ENCODE measurements at regions not wholly inside any gene's neighbourhood (a gene's known extent, or its start where the extent isn't known, plus 50 kb on each side); places are given as distances from the start of the nearest gene placed in this dataset.
"Not testable (repeated sequence)": the region's sequence is repeated elsewhere in the genome, so short reads cannot be mapped to it uniquely, and the experiment has no call there.

- not testable (repeated sequence) for TF ChIP-seq POLR2A, POLR2AphosphoS5 (IDR thresholded peaks at IDR 0.05)
Measured at GRCh38 chr10:46774366-46774765, 136.9 kb upstream of the PTPN20 start.
